BJ (cell line): ENCODE measurements at regions not wholly inside any gene's neighbourhood (a gene's known extent, or its start where the extent isn't known, plus 50 kb on each side); places are given as distances from the start of the nearest gene placed in this dataset.

Experiments used
- CTCF ChIA-PET: fragments of 350-600 bp; formaldehyde crosslinking; extraction: SDS; loops from one replicate; lab custom pipeline; 2021; ENCODE audit warnings: antibody characterized with exemption, inconsistent platforms; lab: Yijun Ruan, JAX
- POLR2A ChIA-PET: fragments of 300-600 bp; sonication (Branson Sonifier 250); formaldehyde crosslinking; extraction: SDS; loops from one replicate; lab custom pipeline; 2021; ENCODE audit warnings: antibody characterized with exemption; lab: Charles Lee
- DNase-seq: peaks from one replicate; pipeline ENCODE4 v3.0.0-alpha.2; 2011; ENCODE audit warnings: low read depth
- H3K27me3 ChIP-seq: 2 replicates; pipeline ENCODE4 v1.6.0; 2011; ENCODE audit warnings: low read length; ENCODE audit not compliant: control insufficient read depth, insufficient read depth
- H3K36me3 ChIP-seq: 2 replicates; pipeline ENCODE4 v1.5.1; 2011; ENCODE audit warnings: low read length; ENCODE audit not compliant: control insufficient read depth, insufficient read depth
- H3K4me3 ChIP-seq: 2 replicates; pipeline ENCODE4 v1.5.1; 2011; ENCODE audit warnings: low read depth, mild to moderate bottlenecking, control low read depth, low read length
- CTCF ChIP-seq: IDR thresholded peaks from 2 replicates; pipeline ENCODE4 v1.5.1; 2011; ENCODE audit warnings: low read depth, mild to moderate bottlenecking, control low read depth, inconsistent platforms, low read length, moderate library complexity; ENCODE audit not compliant: insufficient read depth

- Histone ChIP-seq H3K27me3 (no peaks in the 10 kb centered on the region), H3K4me3 (no peak overlapping the region), H3K36me3 (no peaks in the 10 kb centered on the region)
- DNase-seq = no peak
- ChIA-PET POLR2A (no interaction called here), CTCF (no interaction called here)
- no peak for TF ChIP-seq CTCF
Observed at GRCh38 chr10:124226271-124227054, 133.1 kb upstream of the CHST15 start.

- no peak for TF ChIP-seq CTCF
- Histone ChIP-seq H3K36me3 (no peaks in the 10 kb centered on the region), H3K4me3 (no peak overlapping the region), H3K27me3 (no peaks in the 10 kb centered on the region)
- ChIA-PET CTCF (interaction anchor here (1.0 kb wide), 1 partner anchor 10 kb away, joined by 3 read pairs; no protein-coding TSS in a partner anchor), POLR2A (no interaction called here)
- no peak for DNase-seq
Observed at GRCh38 chr10:124225467-124226270, 132.3 kb upstream of the CHST15 start.

GRCh38 chr10:124225029-124225466 lies 131.7 kb upstream of the CHST15 start:
- DNase-seq = no peak
- Histone ChIP-seq H3K4me3 (no peak overlapping the region), H3K36me3 (no peaks in the 10 kb centered on the region), H3K27me3 (no peaks in the 10 kb centered on the region)
- ChIA-PET CTCF (interaction anchor here (1.0 kb wide), 1 partner anchor 9 kb away, joined by 3 read pairs; no protein-coding TSS in a partner anchor), POLR2A (no interaction called here)
- no peak for TF ChIP-seq CTCF

GRCh38 chr10:124224331-124225028 lies 131.1 kb upstream of the CHST15 start:
- H3K4me3 ChIP-seq = no peak overlapping the region
- ChIA-PET POLR2A (no interaction called here), CTCF (interaction anchor here (0.9 kb wide), 1 partner anchor 14 kb away, joined by 4 read pairs; no protein-coding TSS in a partner anchor)
- DNase-seq = no peak
- no peaks in the 10 kb centered on the region for H3K27me3 ChIP-seq
- TF ChIP-seq CTCF = no peak
- H3K36me3 ChIP-seq = no peaks in the 10 kb centered on the region
